ENCODE measurements at regions not wholly inside any gene's neighbourhood (a gene's known extent, or its start where the extent isn't known, plus 50 kb on each side); places are given as distances from the start of the nearest gene placed in this dataset.

GRCh38 chr18:37657493-37657892 lies 91.9 kb upstream of the CELF4 start:
- H3K9me3 Mint-ChIP-seq (ENCODE audit: insufficient read depth), result no peaks in the 10 kb centered on the region
- no peaks in the 10 kb centered on the region for H3K4me1 Mint-ChIP-seq (ENCODE audit: low read depth)
- CTCF ChIA-PET, result no interaction called here
- no peak overlapping the region for H3K27ac Mint-ChIP-seq
- POLR2A ChIA-PET, result no interaction called here
- ATAC-seq, result no peak
- no peaks in the 10 kb centered on the region for H3K27me3 Mint-ChIP-seq (ENCODE audit: low read depth)
- DNase-seq, result no peak
- no peak overlapping the region for H3K4me3 Mint-ChIP-seq
- no peaks in the 10 kb centered on the region for H3K36me3 Mint-ChIP-seq (ENCODE audit: low read depth)

- H3K9me3 Mint-ChIP-seq (ENCODE audit: insufficient read depth), result no peaks in the 10 kb centered on the region
- no peak for DNase-seq
- no peak overlapping the region for H3K4me3 Mint-ChIP-seq
- H3K27ac Mint-ChIP-seq, result no peak overlapping the region
- H3K27me3 Mint-ChIP-seq (ENCODE audit: low read depth), result no peaks in the 10 kb centered on the region
- no peak for ATAC-seq
- ChIA-PET POLR2A (no interaction called here), CTCF (no interaction called here)
- H3K36me3 Mint-ChIP-seq (ENCODE audit: low read depth), result no peaks in the 10 kb centered on the region
- H3K4me1 Mint-ChIP-seq (ENCODE audit: low read depth), result no peaks in the 10 kb centered on the region
Observed at GRCh38 chr18:37654731-37655369, 89.3 kb upstream of the CELF4 start.

GRCh38 chr18:37654034-37654433 lies 88.4 kb upstream of the CELF4 start:
- ATAC-seq (no peak), DNase-seq (no peak)
- Mint-ChIP-seq H3K9me3 (ENCODE audit: insufficient read depth) (peaks cover 3% of the 10 kb centered on the region), H3K4me3 (no peak overlapping the region), H3K27me3 (ENCODE audit: low read depth) (no peaks in the 10 kb centered on the region), H3K36me3 (ENCODE audit: low read depth) (no peaks in the 10 kb centered on the region), H3K4me1 (ENCODE audit: low read depth) (no peaks in the 10 kb centered on the region), H3K27ac (no peak overlapping the region)
- ChIA-PET POLR2A (no interaction called here), CTCF (no interaction called here)

DNA sequence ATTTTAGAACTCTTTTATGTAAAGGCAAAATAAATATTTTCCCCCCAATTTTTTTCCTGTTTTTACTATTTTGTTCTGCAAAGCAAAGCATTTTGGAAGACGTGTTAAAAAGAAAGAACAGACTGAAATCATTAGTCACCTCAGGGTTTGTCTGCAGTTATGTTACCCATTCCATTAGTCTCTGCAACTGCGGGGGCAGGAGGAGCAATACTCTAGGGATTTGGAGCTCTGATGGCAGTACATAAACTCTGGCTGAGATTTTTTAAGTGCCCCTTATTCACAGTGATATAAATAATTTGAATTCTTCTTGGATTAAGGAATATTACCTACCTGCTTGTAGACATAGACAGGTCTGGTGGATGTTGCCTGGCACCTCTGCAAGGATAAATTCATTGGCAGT lies 88.0 kb upstream of the CELF4 start:
- Mint-ChIP-seq H3K36me3 (ENCODE audit: low read depth) (no peaks in the 10 kb centered on the region), H3K27ac (no peak overlapping the region), H3K9me3 (ENCODE audit: insufficient read depth) (peaks cover 3% of the 10 kb centered on the region), H3K27me3 (ENCODE audit: low read depth) (no peaks in the 10 kb centered on the region), H3K4me3 (no peak overlapping the region), H3K4me1 (ENCODE audit: low read depth) (no peaks in the 10 kb centered on the region)
- ChIA-PET CTCF (no interaction called here), POLR2A (no interaction called here)
- DNase-seq, result no peak
- ATAC-seq, result no peak

DNA sequence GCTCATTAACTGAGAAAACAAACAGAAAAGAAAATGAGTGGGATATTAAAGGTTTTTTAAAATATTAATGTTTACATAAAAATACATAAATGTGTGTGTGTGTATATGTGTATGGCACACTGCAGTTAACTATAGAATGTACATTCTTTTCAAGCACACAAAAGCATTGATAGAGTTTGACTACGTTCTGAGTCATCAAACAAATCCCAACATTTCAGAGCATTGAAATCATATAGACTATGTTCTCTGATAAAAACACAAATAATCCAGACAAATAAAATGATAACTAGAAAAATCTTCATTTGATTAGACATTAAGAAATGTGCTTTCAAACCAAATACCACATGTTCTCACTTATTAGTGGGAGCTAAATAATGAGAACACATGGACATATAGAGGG lies 84.3 kb upstream of the CELF4 start:
- DNase-seq, result no peak
- no peaks in the 10 kb centered on the region for H3K4me1 Mint-ChIP-seq (ENCODE audit: low read depth)
- no peaks in the 10 kb centered on the region for H3K27me3 Mint-ChIP-seq (ENCODE audit: low read depth)
- H3K9me3 Mint-ChIP-seq (ENCODE audit: insufficient read depth), result peaks cover 11% of the 10 kb centered on the region
- ChIA-PET CTCF (no interaction called here), POLR2A (no interaction called here)
- no peak overlapping the region for H3K27ac Mint-ChIP-seq
- H3K36me3 Mint-ChIP-seq (ENCODE audit: low read depth), result no peaks in the 10 kb centered on the region
- ATAC-seq, result no peak
- no peak overlapping the region for H3K4me3 Mint-ChIP-seq

DNA sequence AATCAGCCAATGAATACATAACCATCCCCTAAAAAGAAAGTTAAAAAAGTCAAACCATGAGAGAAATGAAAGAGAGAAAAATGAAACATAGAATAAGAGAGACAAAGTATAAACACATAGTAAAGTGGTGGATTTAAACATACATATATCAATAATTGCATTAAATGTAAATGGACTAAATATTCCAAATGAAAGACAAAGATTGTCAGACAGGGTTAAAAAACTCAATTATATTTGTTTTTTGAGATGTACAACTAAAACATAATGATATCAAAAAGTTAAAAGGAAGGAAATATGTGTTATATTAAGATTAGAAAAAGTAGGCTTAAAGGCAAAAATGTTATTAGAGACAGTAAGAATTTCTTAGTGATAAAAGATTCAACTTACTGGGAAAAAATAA lies 83.8 kb upstream of the CELF4 start:
- Mint-ChIP-seq H3K4me3 (no peak overlapping the region), H3K4me1 (ENCODE audit: low read depth) (no peaks in the 10 kb centered on the region), H3K27ac (no peak overlapping the region), H3K9me3 (ENCODE audit: insufficient read depth) (peaks cover 11% of the 10 kb centered on the region), H3K27me3 (ENCODE audit: low read depth) (no peaks in the 10 kb centered on the region), H3K36me3 (ENCODE audit: low read depth) (no peaks in the 10 kb centered on the region)
- POLR2A ChIA-PET, result no interaction called here
- ATAC-seq, result no peak
- CTCF ChIA-PET, result no interaction called here
- no peak for DNase-seq

GRCh38 chr18:37641573-37641972 lies 76.0 kb upstream of the CELF4 start:
- H3K4me3 Mint-ChIP-seq, result no peak overlapping the region
- POLR2A ChIA-PET, result no interaction called here
- no peaks in the 10 kb centered on the region for H3K4me1 Mint-ChIP-seq (ENCODE audit: low read depth)
- no peak overlapping the region for H3K27ac Mint-ChIP-seq
- CTCF ChIA-PET, result no interaction called here
- no peak for DNase-seq
- H3K36me3 Mint-ChIP-seq (ENCODE audit: low read depth), result no peaks in the 10 kb centered on the region
- peaks cover 8% of the 10 kb centered on the region for H3K9me3 Mint-ChIP-seq (ENCODE audit: insufficient read depth)
- H3K27me3 Mint-ChIP-seq (ENCODE audit: low read depth), result no peaks in the 10 kb centered on the region
- ATAC-seq, result no peak

DNA sequence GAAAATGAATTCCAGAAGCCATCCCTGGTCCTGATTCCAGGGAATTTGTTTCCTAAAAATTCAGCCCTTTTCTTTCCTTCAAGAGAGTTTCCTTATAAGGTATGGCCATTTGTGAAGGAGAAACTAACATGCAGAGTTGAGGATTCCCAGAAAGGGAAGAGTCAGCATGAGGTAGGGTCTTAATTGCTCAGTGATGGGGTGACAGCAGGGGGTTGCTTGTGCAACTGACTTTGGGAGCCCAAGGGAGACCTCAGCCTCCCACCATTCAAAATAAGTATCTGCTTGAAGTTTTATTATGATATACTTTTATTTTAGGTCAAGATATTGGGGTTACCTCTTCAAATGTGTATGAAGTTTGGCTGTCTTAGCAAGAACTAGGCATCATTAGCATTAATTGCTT lies 74.9 kb upstream of the CELF4 start:
- POLR2A ChIA-PET, result no interaction called here
- ATAC-seq (no peak), DNase-seq (no peak)
- Mint-ChIP-seq H3K9me3 (ENCODE audit: insufficient read depth) (peaks cover 5% of the 10 kb centered on the region), H3K36me3 (ENCODE audit: low read depth) (no peaks in the 10 kb centered on the region), H3K4me1 (ENCODE audit: low read depth) (no peaks in the 10 kb centered on the region), H3K27me3 (ENCODE audit: low read depth) (no peaks in the 10 kb centered on the region), H3K4me3 (no peak overlapping the region), H3K27ac (no peak overlapping the region)
- CTCF ChIA-PET, result no interaction called here

DNA sequence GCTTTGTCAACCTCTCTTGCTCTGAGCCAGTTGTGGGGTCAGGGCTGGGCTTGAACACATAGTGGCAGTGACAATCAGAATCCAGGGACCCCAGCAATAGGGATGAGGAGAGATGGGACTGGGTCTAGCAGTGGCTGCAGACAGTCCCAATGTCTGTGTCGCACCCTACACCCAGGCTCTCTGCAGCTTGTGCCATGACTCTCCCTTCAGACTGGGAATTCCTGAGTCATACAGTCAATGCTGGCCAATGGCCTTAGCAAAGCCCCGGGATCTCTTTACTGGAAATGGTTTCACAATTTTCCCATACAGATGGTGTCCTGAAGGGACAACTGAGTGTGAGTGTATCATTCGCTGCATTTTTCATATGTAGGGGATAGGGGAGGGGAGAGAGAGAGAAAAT lies 74.2 kb upstream of the CELF4 start:
- Mint-ChIP-seq H3K27ac (no peak overlapping the region), H3K9me3 (ENCODE audit: insufficient read depth) (no peaks in the 10 kb centered on the region), H3K4me1 (ENCODE audit: low read depth) (no peaks in the 10 kb centered on the region), H3K4me3 (no peak overlapping the region), H3K27me3 (ENCODE audit: low read depth) (no peaks in the 10 kb centered on the region), H3K36me3 (ENCODE audit: low read depth) (no peaks in the 10 kb centered on the region)
- DNase-seq (no peak), ATAC-seq (no peak)
- ChIA-PET CTCF (no interaction called here), POLR2A (no interaction called here)

DNA sequence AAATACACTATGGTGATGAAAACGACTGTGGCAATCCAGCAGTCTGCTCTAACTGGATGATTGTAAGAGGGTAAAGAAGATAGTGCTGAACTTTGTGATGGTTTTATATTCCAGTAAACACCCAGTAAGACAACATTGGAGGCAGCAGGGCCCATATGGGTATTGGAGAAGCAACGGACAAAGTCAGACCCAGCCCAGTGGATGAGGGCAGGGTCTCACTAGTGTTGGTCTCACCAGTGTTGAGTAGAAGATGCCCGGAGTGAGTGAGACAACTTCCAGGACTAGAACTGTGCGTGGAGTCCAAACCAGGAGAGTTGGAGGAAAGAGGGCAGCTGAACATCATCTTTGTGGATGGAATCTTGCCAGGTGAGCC lies 71.9 kb upstream of the CELF4 start:
- Mint-ChIP-seq H3K36me3 (ENCODE audit: low read depth) (no peaks in the 10 kb centered on the region), H3K4me3 (no peak overlapping the region), H3K27me3 (ENCODE audit: low read depth) (no peaks in the 10 kb centered on the region), H3K4me1 (ENCODE audit: low read depth) (no peaks in the 10 kb centered on the region), H3K9me3 (ENCODE audit: insufficient read depth) (no peaks in the 10 kb centered on the region), H3K27ac (no peak overlapping the region)
- POLR2A ChIA-PET, result no interaction called here
- CTCF ChIA-PET, result no interaction called here
- no peak for DNase-seq
- ATAC-seq, result no peak

GRCh38 chr18:37636831-37637477 lies 71.4 kb upstream of the CELF4 start:
- no peak for ATAC-seq
- ChIA-PET POLR2A (no interaction called here), CTCF (interaction anchor here (1.0 kb wide), 1 partner anchor 92 kb away, joined by 3 read pairs; no protein-coding TSS in a partner anchor)
- no peak for DNase-seq
- no peaks in the 10 kb centered on the region for H3K27me3 Mint-ChIP-seq (ENCODE audit: low read depth)
- H3K4me3 Mint-ChIP-seq, result no peak overlapping the region
- no peak overlapping the region for H3K27ac Mint-ChIP-seq
- H3K9me3 Mint-ChIP-seq (ENCODE audit: insufficient read depth), result no peaks in the 10 kb centered on the region
- H3K4me1 Mint-ChIP-seq (ENCODE audit: low read depth), result no peaks in the 10 kb centered on the region
- no peaks in the 10 kb centered on the region for H3K36me3 Mint-ChIP-seq (ENCODE audit: low read depth)

GRCh38 chr18:37634516-37634915 lies 68.9 kb upstream of the CELF4 start:
- no peak overlapping the region for H3K4me3 Mint-ChIP-seq
- ChIA-PET CTCF (no interaction called here), POLR2A (no interaction called here)
- H3K27ac Mint-ChIP-seq, result no peak overlapping the region
- no peak for ATAC-seq
- no peaks in the 10 kb centered on the region for H3K4me1 Mint-ChIP-seq (ENCODE audit: low read depth)
- H3K27me3 Mint-ChIP-seq (ENCODE audit: low read depth), result no peaks in the 10 kb centered on the region
- H3K9me3 Mint-ChIP-seq (ENCODE audit: insufficient read depth), result no peaks in the 10 kb centered on the region
- H3K36me3 Mint-ChIP-seq (ENCODE audit: low read depth), result no peaks in the 10 kb centered on the region
- DNase-seq, result no peak

- Mint-ChIP-seq H3K27me3 (ENCODE audit: low read depth) (no peaks in the 10 kb centered on the region), H3K4me1 (ENCODE audit: low read depth) (no peaks in the 10 kb centered on the region), H3K36me3 (ENCODE audit: low read depth) (no peaks in the 10 kb centered on the region), H3K4me3 (no peak overlapping the region), H3K27ac (no peak overlapping the region), H3K9me3 (ENCODE audit: insufficient read depth) (no peaks in the 10 kb centered on the region)
- DNase-seq, result no peak
- POLR2A ChIA-PET, result no interaction called here
- ATAC-seq, result no peak
- CTCF ChIA-PET, result no interaction called here
Observed at GRCh38 chr18:37631422-37631821, 65.8 kb upstream of the CELF4 start.
